Cardiac fibroblast (primary cell): ENCODE measurements at regions not wholly inside any gene's neighbourhood (a gene's known extent, or its start where the extent isn't known, plus 50 kb on each side); places are given as distances from the start of the nearest gene placed in this dataset.

ENCODE experiments used
- DNase-seq, 2 donors: peaks; one replicate each; pipeline versions ENCODE4 v3.0.0 to v3.0.0-alpha.2; 2010; ENCODE audit warnings: low read depth in 2 of 2
- H3K4me3 ChIP-seq, 2 donors: replicated peaks in 1 of 2; 1 replicate in 1 of 2; 2 replicates in 1 of 2; pipeline ENCODE4 v1.5.1; 2011; ENCODE audit warnings: low read depth in 2 of 2, low read length in 2 of 2, mild to moderate bottlenecking in 2 of 2, moderate library complexity in 1 of 2
- CTCF ChIP-seq: IDR thresholded peaks from one replicate; pipeline ENCODE4 v1.5.1; 2011; ENCODE audit warnings: low read depth, mild to moderate bottlenecking, low read length, inconsistent platforms

GRCh38 chr10:58963723-58964124 is 212.7 kb upstream of the PHYHIPL start:
- no peak for DNase-seq
- TF ChIP-seq CTCF, result no peak
- H3K4me3 ChIP-seq, result no peak overlapping the region

- DNase-seq, result no peak
- TF ChIP-seq CTCF, result no peak
- no peak overlapping the region for H3K4me3 ChIP-seq
Observed at GRCh38 chr10:58965855-58966254, 210.6 kb upstream of the PHYHIPL start.

- no peak overlapping the region for H3K4me3 ChIP-seq
- no peak for DNase-seq
- no peak for TF ChIP-seq CTCF
Observed at GRCh38 chr10:58967551-58968388, 208.7 kb upstream of the PHYHIPL start.

GRCh38 chr10:58968389-58968755 is 208.1 kb upstream of the PHYHIPL start:
- no peak for TF ChIP-seq CTCF
- H3K4me3 ChIP-seq, result no peak overlapping the region
- DNase-seq, result no peak

GRCh38 chr10:58969576-58969975 is 206.9 kb upstream of the PHYHIPL start:
- TF ChIP-seq CTCF, result no peak
- peak; percentile 24 to 29 for DNase-seq
- H3K4me3 ChIP-seq, result no peak overlapping the region

- H3K4me3 ChIP-seq, result no peak overlapping the region
- DNase-seq, result no peak
- TF ChIP-seq CTCF, result no peak
Observed at GRCh38 chr10:58970160-58970915, 206.1 kb upstream of the PHYHIPL start.
